Middle frontal gyrus (tissue), 1 donor: ENCODE measurements at regions not wholly inside any gene's neighbourhood (a gene's known extent, or its start where the extent isn't known, plus 50 kb on each side); places are given as distances from the start of the nearest gene placed in this dataset.

ENCODE experiments used
- DNase-seq: peaks from one replicate; pipeline ENCODE4 v3.0.0-alpha.2; 2015; ENCODE audit warnings: low spot score; ENCODE audit errors: extremely low spot score

DNA sequence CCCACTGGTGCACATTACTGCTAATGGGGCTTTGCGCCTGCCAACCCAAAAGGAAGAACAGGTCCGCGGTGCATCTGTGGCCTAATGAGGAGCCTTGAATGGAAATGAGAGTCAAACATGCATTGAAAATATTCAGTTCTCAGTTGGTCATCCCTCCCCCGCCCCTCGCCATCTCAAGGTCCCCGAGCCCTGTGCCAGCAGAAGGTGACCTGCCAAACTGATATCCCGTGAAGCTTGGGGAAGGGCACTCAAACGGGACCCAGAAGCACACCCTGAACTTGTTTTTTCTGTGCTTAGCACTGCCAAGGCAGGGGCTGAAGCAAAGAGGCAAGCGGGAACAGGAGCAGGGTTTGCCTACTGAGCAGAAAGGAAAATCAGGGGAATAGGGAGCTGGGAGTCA, 67.9 kb upstream of the ZNF648 start:
- no peak for DNase-seq

DNA sequence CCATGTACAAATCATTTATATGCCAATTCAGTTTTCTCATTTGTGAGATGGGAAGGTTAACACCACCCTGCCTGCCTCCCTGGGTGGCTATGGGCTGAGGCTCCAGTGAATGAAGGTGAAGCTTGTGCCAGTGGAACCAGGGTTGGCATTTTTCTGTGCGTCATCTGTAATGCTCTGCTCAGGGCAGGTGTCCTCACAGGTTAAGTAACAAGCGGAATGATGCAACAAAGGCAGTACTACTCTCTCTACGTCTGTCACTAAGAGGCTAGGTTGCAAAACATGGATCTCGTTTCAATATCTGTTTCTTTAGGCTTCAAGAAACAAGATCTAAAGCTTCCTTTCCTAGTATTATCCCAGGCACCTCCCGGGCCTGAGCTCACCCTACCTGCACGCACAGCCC, 67.0 kb upstream of the ZNF648 start:
- DNase-seq, result no peak

DNA sequence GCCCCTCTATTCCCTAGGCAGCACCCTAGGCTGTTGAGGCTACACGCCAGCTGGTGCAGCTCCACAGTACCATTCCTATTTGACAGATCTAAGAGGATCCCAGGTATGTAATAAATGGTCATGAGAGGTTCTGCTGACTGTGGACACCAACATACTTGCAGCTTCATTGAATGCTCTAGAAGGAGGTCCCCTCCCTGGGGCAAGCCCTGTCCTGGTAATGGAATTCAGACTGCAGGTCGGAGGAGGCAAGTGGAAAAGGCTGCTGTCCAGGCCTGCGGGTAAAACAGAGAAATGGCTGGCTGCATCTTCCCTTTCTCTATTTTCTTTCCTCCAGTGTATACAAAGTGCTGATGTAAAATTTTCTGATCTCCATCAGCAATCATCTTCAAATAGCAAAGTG, 66.1 kb upstream of the ZNF648 start:
- DNase-seq, result no peak

DNA sequence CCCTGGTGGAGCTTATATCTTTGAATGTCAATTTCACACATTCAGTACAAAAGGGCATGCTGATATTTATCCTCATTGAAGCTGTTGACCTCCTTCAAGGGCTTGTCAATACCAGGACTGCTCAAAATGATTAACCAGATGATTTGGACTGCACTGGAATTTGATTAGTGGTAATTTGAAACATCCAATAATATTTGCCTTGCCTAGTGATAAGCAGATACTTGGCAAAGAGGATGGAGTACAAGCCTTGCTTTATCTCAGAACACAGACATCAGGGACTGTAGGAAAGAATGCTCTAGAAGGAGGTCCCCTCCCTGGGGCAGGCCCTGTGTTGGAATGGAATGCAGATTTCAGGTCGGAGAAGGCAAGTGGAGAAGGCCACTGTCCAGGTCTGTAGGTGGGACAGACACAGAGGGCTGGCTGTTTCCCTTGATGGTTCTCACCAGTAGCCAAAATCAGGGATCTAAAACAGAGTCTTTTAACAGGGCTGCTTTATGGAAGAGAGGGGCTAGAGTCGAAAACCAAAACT, 64.8 kb upstream of the ZNF648 start:
- no peak for DNase-seq

DNA sequence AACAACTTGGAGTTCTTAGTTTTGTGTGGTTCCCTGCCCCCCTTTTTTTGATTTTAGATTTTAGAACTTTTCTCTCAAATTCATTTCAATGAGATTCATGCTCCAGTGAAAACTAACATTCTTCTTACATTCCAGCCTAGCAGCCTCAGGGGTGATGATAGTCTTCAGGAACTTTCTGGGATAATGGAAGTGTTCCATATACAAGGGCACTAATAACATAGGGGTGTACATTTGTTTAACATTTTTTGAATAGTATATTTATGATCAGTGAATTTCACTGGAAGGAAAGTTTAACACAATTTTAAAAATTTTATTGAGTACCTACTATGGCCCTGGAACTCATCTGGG, 61.4 kb upstream of the ZNF648 start:
- DNase-seq, result no peak

DNA sequence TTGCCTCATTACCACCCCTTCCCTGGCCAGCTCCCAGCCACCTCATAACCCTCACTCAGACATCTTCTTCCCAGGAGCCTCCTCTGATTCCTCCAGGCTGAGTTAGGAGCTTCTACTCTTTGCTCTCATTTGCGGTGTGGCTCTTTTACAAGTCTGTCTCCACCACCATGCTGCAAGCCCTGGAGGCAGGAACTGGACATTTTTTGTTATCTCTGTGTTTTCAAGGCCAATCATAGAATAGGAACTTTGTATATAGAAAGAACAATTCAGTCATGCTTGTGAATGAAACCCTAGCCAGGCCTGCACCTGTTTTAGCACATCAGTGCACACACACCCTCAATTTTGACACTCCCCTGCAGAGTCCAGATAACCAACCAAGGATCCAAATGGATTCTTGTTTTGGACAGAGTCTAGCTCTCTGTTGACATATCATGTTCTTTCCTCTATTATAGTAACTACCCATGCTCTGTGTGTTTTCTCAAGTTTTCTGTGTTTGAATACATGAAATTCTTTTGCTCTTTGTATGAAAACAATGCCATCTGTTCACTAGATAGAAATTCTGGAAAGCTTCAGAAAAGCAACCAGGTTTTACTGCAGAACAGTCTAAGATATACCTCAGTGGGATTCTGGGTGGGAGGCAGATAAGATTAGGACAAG, 60.9 kb upstream of the ZNF648 start:
- DNase-seq, result no peak

DNA sequence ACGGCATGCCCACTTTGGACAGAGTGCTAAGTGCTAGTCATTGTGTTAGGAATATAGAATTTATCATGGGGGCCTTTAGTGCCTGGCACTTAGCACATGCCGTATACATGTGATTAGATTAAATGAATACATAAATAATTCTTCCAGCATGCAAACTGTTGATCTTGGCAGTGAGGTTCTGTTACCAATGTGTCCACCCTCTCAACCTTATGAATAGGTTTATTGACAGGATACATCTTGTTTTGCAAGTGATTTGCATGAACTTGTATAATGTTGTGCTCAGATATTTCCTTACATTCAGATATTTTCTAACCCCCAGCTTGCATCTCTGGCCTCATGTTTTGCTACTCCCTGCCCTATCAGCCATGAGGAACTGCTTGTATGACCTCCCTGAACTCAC, 60.3 kb upstream of the ZNF648 start:
- DNase-seq, result no peak

DNA sequence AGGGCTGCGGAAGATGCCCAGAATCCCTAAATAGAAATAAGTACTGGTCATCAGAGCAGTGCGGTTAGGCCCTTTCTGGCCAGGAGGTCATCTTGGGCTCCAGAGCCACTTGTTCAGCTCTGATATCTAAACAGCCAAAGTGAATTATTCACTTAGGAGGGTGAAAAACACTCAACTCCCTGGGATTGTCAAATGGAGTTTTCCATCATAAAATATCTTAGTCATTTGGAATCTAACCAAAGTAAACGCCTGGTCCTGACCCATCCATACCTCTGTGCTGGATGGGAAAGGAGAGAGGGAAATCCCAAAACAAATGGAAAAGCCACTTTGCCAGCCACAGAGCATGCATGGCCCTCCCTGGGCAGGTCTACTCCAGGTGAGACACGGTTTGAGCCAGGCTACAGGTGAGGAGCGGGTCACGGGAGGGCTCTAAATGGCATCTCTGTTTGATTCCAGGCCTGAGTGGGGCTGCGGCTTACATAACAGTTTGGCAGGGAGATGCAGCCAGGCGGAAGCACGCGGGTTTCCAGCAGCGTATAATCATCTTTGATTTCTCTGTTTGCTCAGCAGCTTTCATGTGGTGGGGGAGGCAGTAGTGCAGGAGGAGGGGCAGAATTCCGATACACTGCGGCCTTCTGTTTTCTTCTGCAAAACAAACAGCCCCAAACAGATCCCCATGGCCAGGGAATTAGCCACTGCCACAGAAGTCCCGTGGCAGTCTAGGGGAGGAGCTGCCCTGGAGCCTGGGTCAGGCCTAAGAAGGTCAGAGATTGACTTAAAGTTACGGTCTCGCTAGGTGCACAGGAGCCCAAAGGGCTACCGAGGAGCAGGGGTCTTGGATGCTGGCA, 59.1 kb upstream of the ZNF648 start:
- DNase-seq, result peak; percentile 41

DNA sequence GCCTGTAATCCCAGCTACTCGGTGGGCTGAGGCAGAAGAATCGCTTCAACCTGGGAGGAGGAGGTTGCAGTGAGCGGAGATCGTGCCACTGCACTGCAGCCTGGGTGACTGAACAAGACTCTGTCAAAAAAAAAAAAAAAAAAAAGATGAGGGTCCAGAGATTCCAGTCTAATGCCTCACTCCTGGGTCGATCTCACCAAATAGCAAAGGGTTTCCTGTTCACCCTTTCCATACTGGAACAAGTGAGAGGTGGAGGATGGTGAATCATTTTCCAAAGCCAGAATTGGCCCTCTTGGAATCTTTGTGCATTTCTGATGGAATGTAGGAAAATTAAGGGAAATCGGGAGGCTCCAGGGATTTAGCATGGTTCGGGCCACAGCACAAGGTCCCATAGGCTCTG, 58.1 kb upstream of the ZNF648 start:
- DNase-seq, result no peak

DNA sequence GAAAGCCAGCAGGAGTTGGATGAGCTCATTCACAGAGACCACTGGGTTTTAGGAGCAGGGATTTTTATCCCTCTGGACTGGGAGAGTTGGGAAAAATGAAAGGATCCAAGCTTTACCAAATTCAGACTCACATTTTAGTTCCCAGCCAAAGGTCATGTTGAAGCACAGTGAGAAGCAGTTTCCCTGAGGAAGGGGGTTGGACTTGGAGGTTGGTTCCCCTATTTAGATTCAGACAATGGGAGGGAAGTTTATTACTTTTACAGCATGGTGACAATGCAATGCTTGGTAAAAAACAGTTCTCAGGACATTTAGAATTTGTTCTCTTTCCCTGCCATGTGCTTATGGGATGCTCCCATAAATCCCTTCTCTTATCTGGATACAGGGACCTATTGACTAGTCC, 57.3 kb upstream of the ZNF648 start:
- DNase-seq, result no peak

DNA sequence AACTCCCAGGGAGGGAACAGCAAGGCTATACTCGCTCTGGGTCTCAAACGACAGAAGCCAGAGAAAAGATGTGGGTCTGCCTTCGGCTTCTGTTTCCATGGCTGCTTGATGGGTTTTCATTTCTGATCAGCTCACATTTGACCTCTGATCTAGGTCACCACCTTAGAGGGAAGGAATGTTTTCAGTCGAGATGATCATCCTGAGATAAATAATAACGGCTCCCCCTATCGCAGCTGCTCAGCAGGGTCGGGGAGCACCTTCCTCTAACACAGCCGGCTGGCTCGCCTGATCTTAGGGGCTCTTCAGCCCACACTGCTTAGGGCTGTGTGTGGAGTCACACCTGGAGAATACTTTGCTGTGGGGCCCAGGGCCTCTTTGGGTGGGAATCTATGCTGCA, 53.1 kb upstream of the ZNF648 start:
- no peak for DNase-seq

DNA sequence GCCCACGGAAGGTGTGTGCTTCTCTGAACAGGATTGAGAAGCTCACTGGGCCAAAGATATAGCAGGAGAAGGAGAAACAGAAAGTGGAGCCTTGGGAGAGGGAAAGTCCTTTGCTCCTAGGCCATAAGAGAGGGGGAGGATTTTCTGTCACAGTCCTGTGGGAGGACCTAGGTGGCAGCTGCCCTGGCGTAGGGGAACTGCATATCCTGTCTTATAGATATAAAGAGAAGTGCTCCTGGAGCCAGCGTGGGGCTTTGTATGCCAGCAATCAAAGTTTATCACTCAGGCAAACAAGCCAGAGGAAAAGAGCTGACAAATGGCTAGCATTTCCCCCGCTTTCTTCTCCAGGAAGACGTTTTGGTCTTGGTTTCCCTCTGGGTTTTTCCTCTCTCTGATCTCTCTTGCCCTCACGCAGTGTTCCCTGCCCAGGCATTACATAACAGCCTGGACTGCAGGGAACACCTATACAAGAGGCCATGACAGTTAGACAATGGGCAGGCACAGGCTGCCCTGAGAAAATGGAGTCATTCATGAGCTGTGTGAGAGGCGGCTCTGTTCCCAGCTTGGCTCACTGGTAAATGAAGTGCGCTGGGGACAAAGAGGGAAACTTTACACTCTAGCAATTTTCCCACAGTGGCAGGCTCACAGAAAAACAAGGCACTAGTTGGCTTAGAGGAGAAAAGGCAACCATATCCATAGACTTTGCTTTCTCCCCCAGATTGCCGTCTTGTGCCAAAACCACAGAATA, 52.5 kb upstream of the ZNF648 start:
- DNase-seq, result peak; percentile 79

DNA sequence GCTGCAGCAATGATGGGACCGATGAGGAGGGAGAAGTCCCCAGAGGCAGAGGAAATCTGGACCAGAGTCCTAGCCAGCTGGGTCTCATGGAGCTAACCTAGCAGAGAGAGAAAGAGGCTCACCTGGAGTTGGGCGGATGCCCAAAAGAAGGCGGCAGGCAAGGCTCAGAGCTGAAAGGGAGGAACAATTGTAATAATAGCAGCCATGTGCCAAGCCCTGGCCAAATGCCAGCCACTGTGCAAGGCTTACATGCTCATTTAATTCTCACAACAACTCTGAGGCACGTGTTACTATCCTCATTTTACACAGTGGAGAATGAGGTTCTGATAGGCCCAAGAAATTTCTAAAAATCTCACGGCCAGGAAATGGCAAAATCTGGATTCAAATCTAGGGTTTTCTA, 50.0 kb upstream of the ZNF648 start:
- DNase-seq, result no peak
